Motor neuron (in vitro differentiated cells): ENCODE measurements at regions not wholly inside any gene's neighbourhood (a gene's known extent, or its start where the extent isn't known, plus 50 kb on each side); places are given as distances from the start of the nearest gene placed in this dataset.
A peak's percentile ranks its signal among the peaks of the same experiment; 100 is the strongest.
"Not testable (repeated sequence)": the region's sequence is repeated elsewhere in the genome, so short reads cannot be mapped to it uniquely, and the experiment has no call there.

Experiments
- ATAC-seq, 8 experiments: fragments of 200-7000 bp; cut with Tn5 transposase; replicated peaks in 6 of 8; 2 replicates each; pipeline ENCODE4 v1.8.0; 2021; ENCODE audit warnings: mild to moderate bottlenecking in 8 of 8, moderate library complexity in 8 of 8
- H3K27ac ChIP-seq, 2 donors: fragments of 250-450 bp; sonication (Bioruptor Pico); 2 replicates each; pipeline ENCODE4 v1.9.0; 2021; ENCODE audit warnings: antibody characterized with exemption in 2 of 2, mild to moderate bottlenecking in 2 of 2, moderate library complexity in 1 of 2
- H3K4me1 ChIP-seq, 2 donors: fragments of 250-450 bp; sonication (Bioruptor Pico); replicated peaks in 1 of 2; 2 replicates each; pipeline ENCODE4 v1.6.1; 2021; ENCODE audit warnings: antibody characterized with exemption in 2 of 2, mild to moderate bottlenecking in 2 of 2, moderate library complexity in 1 of 2
- H3K4me3 ChIP-seq, 5 donors: fragments of 250-450 bp; sonication (Bioruptor Pico); 2 replicates each; pipeline ENCODE4 v1.9.0; 2021; ENCODE audit warnings: antibody characterized with exemption in 5 of 5, mild to moderate bottlenecking in 5 of 5, moderate library complexity in 4 of 5
- WGBS, 10 experiments: fragments of 450-650 bp; shearing (Covaris generic); methylation state at CpG; one replicate each; pipeline ENCODE4 v1.0.0; 2022; 5-methylcytosine and 5-hydroxymethylcytosine counted together
- in situ Hi-C, 9 experiments: fragments of 400-800 bp; cut with MboI; loops; one replicate each; pipeline ENCODE4 v1.15.0; 2021; ENCODE audit warnings: low sequenced_read_pairs in 9 of 9, low pct_unique_long_range_greater_than_20kb in 2 of 9; ENCODE audit not compliant: unreplicated experiment in 9 of 9

DNA sequence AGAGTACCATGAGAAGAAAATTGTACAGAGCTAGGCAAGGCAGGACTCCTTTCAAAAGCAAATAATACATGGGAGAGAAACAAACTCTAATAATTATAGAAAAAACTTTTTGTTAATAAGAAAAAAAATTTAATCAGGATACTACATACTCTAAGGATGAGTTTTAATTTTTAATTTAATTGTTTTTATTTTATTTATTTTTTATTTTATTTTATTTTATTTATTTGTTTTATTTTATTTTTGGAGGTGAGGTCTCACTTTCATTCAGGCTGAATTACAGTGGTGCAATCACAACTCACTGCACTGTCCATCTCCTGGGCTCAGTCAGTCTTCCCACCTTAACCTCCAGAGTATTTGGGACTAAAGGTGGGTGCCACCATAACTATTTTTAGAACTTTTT lies 1347.2 kb downstream of the NLGN4Y start:
- Histone ChIP-seq H3K4me3 (no peak overlapping the region), H3K4me1 (no peaks in the 10 kb centered on the region), H3K27ac (no peak overlapping the region)
- in situ Hi-C loops, result no loop called here
- ATAC-seq, result no peak

- H3K4me3 ChIP-seq, H3K4me1 ChIP-seq, in situ Hi-C loops, ATAC-seq, H3K27ac ChIP-seq: not testable (repeated sequence)
- whole genome bisulfite sequencing, 10 experiments, result no CpG with 5 or more reads among the region's 4 CpGs
Measured at GRCh38 chrY:15875881-15876280, 1351.6 kb downstream of the NLGN4Y start.

GRCh38 chrY:15903524-15903923 lies 1379.2 kb downstream of the NLGN4Y start:
- H3K27ac ChIP-seq, ATAC-seq, in situ Hi-C loops, H3K4me1 ChIP-seq, H3K4me3 ChIP-seq: not testable (repeated sequence)
- no CpG with 5 or more reads among the region's 4 CpGs for WGBS, 10 experiments

- Histone ChIP-seq H3K4me1 (no peaks in the 10 kb centered on the region), H3K4me3 (no peak overlapping the region), H3K27ac (no peak overlapping the region)
- ATAC-seq, result no peak
- 40 to 92% (median 83%) methylated on average over 1 to 2 of the region's 2 CpGs; no CpG with 5 or more reads in 7 of the 10 experiments for WGBS, 10 experiments
- in situ Hi-C loops, result no loop called here
Measured at GRCh38 chrY:15905557-15905956, 1381.2 kb downstream of the NLGN4Y start.

DNA sequence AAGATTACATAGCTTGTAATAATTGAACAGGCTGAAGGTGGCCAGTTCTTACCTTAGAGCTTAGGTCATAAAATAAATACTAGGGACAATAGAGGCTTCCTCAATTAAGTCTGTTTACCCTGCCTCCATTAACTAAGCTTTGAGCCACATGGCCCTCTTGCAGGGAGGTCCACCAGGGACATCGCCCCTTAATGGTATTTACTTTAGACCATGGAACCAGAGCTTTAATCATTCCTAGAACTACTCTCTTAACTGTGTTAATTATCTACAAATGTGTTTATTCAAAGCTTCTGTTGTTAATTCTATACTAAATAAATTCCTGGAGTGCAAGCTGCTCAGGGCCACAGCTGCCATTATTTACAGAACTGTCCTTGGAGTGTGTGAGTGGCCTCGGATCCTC lies 1402.2 kb downstream of the NLGN4Y start:
- 0% methylated on average over 1 of the region's 2 CpGs; no CpG with 5 or more reads in 9 of the 10 experiments for whole genome bisulfite sequencing, 10 experiments

DNA sequence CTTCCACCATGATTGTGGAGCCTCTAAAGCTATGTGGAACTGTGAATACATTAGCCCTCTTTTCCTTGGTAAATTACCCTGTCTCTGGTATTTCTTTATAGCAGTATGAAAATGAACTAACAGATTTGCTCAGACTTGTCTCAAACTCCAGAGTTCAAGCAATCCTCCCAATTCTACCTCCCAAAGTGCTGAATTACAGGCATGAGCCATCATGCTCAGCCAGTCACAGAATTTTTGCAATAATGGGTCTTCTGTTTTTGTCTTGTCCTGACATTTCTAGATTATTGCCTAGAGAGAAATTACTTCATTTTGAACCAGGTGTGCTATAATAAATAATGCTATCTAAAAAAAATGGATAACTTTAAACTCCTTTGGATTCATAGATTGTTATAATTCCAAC lies 1414.5 kb downstream of the NLGN4Y start:
- ATAC-seq, result no peak
- H3K27ac ChIP-seq, result no peak overlapping the region
- H3K4me1 ChIP-seq, result no peaks in the 10 kb centered on the region
- in situ Hi-C loops, result no loop called here
- H3K4me3 ChIP-seq, result no peak overlapping the region

More for the DNA sequence above, 1402.2 kb downstream of the NLGN4Y start:
- Histone ChIP-seq H3K27ac (no peak overlapping the region), H3K4me3 (no peak overlapping the region), H3K4me1 (no peaks in the 10 kb centered on the region)
- peak in 1 of 8 experiments; percentile 59 for ATAC-seq
- in situ Hi-C loops, result no loop called here

GRCh38 chrY:15951041-15951440 lies 1426.7 kb downstream of the NLGN4Y start:
- in situ Hi-C loops, result no loop called here
- WGBS, 10 experiments, result 10 to 80% methylated on average over 1 to 2 of the region's 4 CpGs; no CpG with 5 or more reads in 8 of the 10 experiments
- Histone ChIP-seq H3K4me1 (no peaks in the 10 kb centered on the region), H3K4me3 (no peak overlapping the region), H3K27ac (no peak overlapping the region)
- no peak for ATAC-seq

GRCh38 chrY:15968800-15969199 lies 1444.5 kb downstream of the NLGN4Y start:
- 0 to 60% (median 0%) methylated on average over 1 to 2 of the region's 2 CpGs; no CpG with 5 or more reads in 7 of the 10 experiments for WGBS, 10 experiments
- H3K27ac ChIP-seq, result no peak overlapping the region
- no peak for ATAC-seq

GRCh38 chrY:15973200-15973599 lies 1448.9 kb downstream of the NLGN4Y start:
- 0 to 43% (median 0%) methylated on average over 1 to 2 of the region's 8 CpGs; no CpG with 5 or more reads in 7 of the 10 experiments for WGBS, 10 experiments
- Histone ChIP-seq H3K4me1 (no peaks in the 10 kb centered on the region), H3K27ac (no peak overlapping the region), H3K4me3 (no peak overlapping the region)
- in situ Hi-C loops, result no loop called here
- no peak for ATAC-seq

More at GRCh38 chrY:15968800-15969199, 1444.5 kb downstream of the NLGN4Y start:
- Histone ChIP-seq H3K4me1 (no peaks in the 10 kb centered on the region), H3K4me3 (no peak overlapping the region)
- in situ Hi-C loops, result no loop called here

DNA sequence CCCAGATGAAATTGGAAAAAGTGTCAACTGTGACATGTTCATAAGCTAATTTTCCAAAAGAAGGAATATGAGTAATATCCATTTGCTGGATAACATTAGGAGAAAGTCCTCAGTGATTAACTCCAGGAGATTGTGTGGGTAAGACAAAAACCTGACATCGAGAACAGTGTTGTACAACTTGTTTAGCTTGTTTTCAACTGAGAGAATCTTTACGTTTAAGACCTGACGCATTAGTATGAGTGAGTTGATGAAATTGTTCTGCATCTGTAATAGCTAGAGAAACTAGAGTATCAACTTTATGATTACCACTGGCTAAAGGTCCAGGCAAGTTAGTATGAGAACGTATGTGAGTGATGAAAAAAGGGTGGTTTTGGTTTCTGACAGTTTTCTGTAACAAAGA lies 1452.4 kb downstream of the NLGN4Y start:
- no peak for ATAC-seq
- Histone ChIP-seq H3K27ac (no peak overlapping the region), H3K4me3 (no peak overlapping the region), H3K4me1 (no peaks in the 10 kb centered on the region)
- in situ Hi-C loops, result no loop called here
- 7 to 94% (median 63%) methylated on average over 1 to 3 of the region's 4 CpGs; no CpG with 5 or more reads in 4 of the 10 experiments for WGBS, 10 experiments

DNA sequence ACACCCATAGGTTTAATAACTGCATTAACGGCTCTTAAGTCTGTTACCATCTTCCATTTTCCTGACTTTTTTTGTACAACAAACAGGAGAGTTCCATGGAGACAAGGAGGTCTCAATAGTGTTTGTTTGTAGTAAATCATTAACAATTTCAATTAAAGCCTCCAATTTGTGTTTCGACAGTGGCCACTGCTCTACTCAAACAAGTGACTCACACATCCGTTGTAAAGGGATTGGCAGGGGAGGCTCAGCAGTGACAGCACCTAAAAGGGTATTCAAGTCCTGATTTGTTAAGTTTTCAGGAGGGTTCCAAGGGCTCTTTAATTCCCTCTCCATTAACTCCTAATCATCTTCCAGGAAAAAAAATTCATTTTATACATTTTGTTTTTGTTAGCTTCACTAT lies 1454.2 kb downstream of the NLGN4Y start:
- 10% methylated on average over 2 of the region's 3 CpGs; no CpG with 5 or more reads in 9 of the 10 experiments for WGBS, 10 experiments
- H3K27ac ChIP-seq, result no peak overlapping the region
- no peak overlapping the region for H3K4me3 ChIP-seq
- ATAC-seq, result no peak
- in situ Hi-C loops, result no loop called here
- H3K4me1 ChIP-seq, result no peaks in the 10 kb centered on the region

- WGBS, 10 experiments, result 76 to 100% methylated on average over 1 to 2 of the region's 2 CpGs; no CpG with 5 or more reads in 8 of the 10 experiments
- Histone ChIP-seq H3K4me3 (no peak overlapping the region), H3K27ac (no peak overlapping the region), H3K4me1 (no peaks in the 10 kb centered on the region)
- in situ Hi-C loops, result no loop called here
- ATAC-seq, result no peak
Measured at GRCh38 chrY:15984651-15985398, 1460.5 kb downstream of the NLGN4Y start.

DNA sequence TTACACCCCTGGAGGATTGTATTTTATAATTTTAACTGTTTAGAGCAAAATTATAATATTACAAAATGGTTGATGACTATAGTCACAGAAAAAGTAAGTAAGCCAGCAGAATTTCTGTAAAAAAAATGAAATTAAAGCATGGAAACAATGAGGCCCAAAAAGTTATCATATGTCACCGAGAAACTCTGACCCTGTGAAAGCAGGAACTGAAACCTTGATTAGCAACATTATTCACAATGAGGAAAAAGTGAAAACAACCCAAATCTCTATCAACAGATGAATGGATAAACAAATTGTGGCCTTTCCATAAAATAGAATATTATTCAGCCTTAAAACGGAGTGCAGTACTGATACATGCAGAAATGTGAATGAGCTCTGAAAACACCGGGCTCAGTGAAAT lies 1471.7 kb downstream of the NLGN4Y start:
- in situ Hi-C loops, result no loop called here

GRCh38 chrY:16000751-16001150 lies 1476.4 kb downstream of the NLGN4Y start:
- Histone ChIP-seq H3K4me1 (no peaks in the 10 kb centered on the region), H3K4me3 (no peak overlapping the region), H3K27ac (no peak overlapping the region)
- 0 to 80% methylated on average over 1 of the region's 1 CpG; no CpG with 5 or more reads in 8 of the 10 experiments for WGBS, 10 experiments
- peak in 4 of 8 experiments; percentile 53 to 81 (median 66) for ATAC-seq
- in situ Hi-C loops, result no loop called here

More for the DNA sequence above, 1471.7 kb downstream of the NLGN4Y start:
- Histone ChIP-seq H3K4me3 (no peak overlapping the region), H3K27ac (no peak overlapping the region), H3K4me1 (no peaks in the 10 kb centered on the region)
- 20 to 100% (median 57%) methylated on average over 1 to 3 of the region's 3 CpGs; no CpG with 5 or more reads in 5 of the 10 experiments for whole genome bisulfite sequencing, 10 experiments
- no peak for ATAC-seq
